ENCODE measurements at regions not wholly inside any gene's neighbourhood (a gene's known extent, or its start where the extent isn't known, plus 50 kb on each side); places are given as distances from the start of the nearest gene placed in this dataset.

GRCh38 chr12:39176356-39176755 is 266.6 kb downstream of the KIF21A start:
- ChIA-PET POLR2A (ENCODE audit: low non-redundant PET) (no interaction called here), CTCF (no interaction called here)
- DNase-seq (ENCODE audit: low spot score): no peak
- TF ChIP-seq CTCF (conservative IDR thresholded peaks at IDR 0.05; ENCODE audit: low read depth): no peak
- no peak overlapping the region for H3K27ac ChIP-seq

GRCh38 chr12:39173726-39174125 is 268.3 kb upstream of the CPNE8 start:
- CTCF ChIA-PET: no interaction called here
- POLR2A ChIA-PET (ENCODE audit: low non-redundant PET): no interaction called here
- TF ChIP-seq CTCF (conservative IDR thresholded peaks at IDR 0.05; ENCODE audit: low read depth): no peak

DNA sequence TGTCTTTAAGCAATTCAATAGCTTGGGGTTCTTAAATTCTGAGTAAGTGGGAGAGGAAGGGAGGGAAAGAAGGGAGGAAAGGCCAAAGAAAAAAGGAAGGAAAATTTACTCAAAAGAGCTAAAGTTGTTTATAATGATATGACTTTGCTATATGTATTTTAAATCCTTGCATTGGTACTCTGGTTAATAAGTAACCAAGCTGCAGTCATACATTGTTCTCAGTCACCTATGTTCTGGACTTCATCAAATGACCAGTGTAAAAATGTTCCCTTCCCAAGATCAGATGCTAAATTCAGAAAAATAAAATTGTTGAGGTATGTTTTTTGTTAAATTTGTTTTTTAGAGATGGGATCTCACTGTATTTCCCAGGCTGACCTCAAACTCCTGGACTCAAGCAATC is 259.9 kb upstream of the CPNE8 start:
- ChIA-PET CTCF (no interaction called here), POLR2A (ENCODE audit: low non-redundant PET) (no interaction called here)
- no peak for TF ChIP-seq CTCF (conservative IDR thresholded peaks at IDR 0.05; ENCODE audit: low read depth)

More at GRCh38 chr12:39173726-39174125, 268.3 kb upstream of the CPNE8 start:
- no peak for DNase-seq (ENCODE audit: low spot score)
- H3K27ac ChIP-seq: no peak overlapping the region

DNA sequence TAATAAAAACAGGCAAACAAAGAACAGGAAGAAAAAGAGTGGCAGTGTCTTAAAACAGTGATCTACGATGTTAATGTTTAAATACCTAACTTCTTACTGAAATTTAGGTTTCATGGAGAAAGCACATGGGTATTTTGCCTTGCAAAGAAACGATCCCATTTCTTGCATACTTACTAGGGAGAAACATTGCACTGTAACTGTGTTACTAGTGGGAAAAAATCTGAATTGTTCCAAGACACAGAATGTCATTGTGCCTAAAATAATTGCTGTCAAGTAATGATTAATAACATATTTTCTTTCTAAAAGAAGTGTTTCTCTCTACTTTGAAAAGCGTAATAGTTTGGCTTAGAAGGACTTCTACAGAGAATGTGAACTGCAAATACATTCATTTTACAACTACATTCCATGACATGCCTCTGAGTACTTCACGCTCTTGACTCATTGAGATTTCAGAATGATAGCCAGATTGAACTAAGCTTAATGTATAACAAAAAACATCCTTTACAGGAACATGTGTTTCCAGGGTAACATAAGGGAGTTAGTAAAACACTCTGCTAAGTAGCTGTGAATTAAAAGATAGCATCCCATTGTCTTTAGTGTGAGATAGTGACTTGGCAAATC is 256.2 kb upstream of the CPNE8 start:
- POLR2A ChIA-PET (ENCODE audit: low non-redundant PET): no interaction called here
- no peak overlapping the region for H3K27ac ChIP-seq
- CTCF ChIA-PET: no interaction called here
- no peak for TF ChIP-seq CTCF (conservative IDR thresholded peaks at IDR 0.05; ENCODE audit: low read depth)
- no peak for DNase-seq (ENCODE audit: low spot score)

More for the DNA sequence above, 259.9 kb upstream of the CPNE8 start:
- H3K27ac ChIP-seq: no peak overlapping the region
- DNase-seq (ENCODE audit: low spot score): no peak

DNA sequence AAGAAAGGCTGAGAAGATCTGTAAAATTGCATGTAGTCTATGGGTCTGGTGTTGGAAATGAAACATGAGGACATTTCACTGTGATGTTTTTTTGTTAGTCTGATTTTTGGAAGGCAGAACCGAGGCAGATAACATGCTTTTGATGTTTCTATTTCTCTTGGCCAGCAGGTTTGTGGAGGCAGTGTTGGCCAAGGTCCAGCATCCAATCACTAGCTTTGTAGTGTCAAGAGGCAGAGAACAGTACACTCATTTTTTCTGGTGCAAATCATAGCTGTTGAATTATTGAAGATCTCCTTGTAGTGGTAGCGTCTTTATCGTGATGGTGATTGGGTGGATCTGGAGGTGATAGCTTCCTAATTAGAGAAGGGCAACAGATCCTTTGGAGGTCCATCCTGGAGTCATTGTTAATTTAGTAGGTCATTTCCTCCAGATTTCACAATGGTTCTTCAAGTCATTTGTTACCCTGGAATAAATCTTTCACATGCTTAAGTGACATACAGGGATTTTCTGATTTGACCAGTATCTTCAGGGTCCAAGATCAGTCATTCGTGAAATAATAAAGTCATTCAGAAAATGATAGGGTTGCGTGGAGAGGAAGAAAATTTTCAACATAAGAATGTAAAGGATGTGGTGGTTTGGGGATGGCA is 252.4 kb upstream of the CPNE8 start:
- no peak for TF ChIP-seq CTCF (conservative IDR thresholded peaks at IDR 0.05; ENCODE audit: low read depth)
- no peak overlapping the region for H3K27ac ChIP-seq
- CTCF ChIA-PET: no interaction called here
- POLR2A ChIA-PET (ENCODE audit: low non-redundant PET): no interaction called here
- DNase-seq (ENCODE audit: low spot score): no peak

DNA sequence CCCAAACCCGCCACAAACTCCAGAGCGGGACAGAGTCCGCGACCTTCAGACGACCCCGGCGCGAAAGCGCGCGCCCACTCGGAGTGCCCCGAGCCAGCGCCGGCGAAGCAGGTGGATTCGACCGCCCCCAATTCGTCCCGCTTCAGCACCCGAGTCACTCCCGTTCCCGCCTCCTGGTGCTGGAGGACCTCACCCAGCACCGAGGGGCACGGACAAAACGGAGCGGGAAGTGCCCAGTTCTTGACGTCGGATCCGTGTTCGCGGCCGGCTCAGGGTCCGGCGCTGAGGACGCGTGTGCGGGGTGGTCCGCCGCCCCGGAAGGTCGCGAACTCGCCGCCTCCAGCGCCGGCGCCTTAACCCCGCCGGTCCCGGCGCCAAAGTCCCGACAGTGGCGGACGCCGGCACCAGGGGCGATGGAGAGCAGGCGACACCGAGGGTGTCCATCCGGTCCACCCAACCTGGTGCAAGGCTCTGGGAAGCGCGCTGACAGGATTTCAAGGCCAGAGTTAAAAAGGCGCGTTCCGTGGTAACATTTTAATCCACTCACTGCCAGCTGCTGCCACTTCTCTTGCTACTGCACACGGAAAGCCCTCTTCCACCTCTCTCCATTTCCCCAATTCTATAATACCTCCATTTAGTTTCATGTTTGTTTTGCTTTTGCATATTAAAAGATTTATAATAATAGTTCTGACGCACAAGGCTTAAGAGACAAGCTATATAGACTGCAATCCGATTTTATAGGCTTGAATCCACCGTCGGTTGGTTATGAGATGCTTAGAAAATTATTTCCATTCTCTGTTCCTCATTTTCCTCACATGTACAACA is 240.0 kb upstream of the CPNE8 start:
- TF ChIP-seq CTCF (conservative IDR thresholded peaks at IDR 0.05; ENCODE audit: low read depth): no peak
- ChIA-PET CTCF (interaction anchor here (0.7 kb wide), 1 partner anchor 128 kb away, joined by 3 read pairs; no protein-coding TSS in a partner anchor), POLR2A (ENCODE audit: low non-redundant PET) (no interaction called here)
- H3K27ac ChIP-seq: no peak overlapping the region
- no peak for DNase-seq (ENCODE audit: low spot score)

Measured in RWPE1 (cell line).